Heart right ventricle (tissue), 16 donors: ENCODE measurements at regions not wholly inside any gene's neighbourhood (a gene's known extent, or its start where the extent isn't known, plus 50 kb on each side); places are given as distances from the start of the nearest gene placed in this dataset.

Experiments used
- ATAC-seq, 8 donors: fragments of 200-7000 bp; cut with Tn5 transposase; one replicate each; pipeline ENCODE4 v1.9.1; 2020; ENCODE audit warnings: mild to moderate bottlenecking in 8 of 8, moderate library complexity in 8 of 8, moderate number of reproducible peaks in 1 of 8
- DNase-seq, 2 donors: peaks; one replicate each; pipeline ENCODE4 v3.0.0-alpha.2; 2020
- H3K27ac ChIP-seq, 10 donors: fragments of 200-600 bp; sonication (generic) in 2 of 10; one replicate each; pipeline versions ENCODE4 v1.5.0 to v1.8.0; 2020 to 2022; ENCODE audit warnings: mild to moderate bottlenecking in 3 of 10
- H3K27me3 ChIP-seq, 7 donors: fragments of 200-600 bp; one replicate each; pipeline ENCODE4 v1.8.0; 2021 to 2022; ENCODE audit warnings: mild to moderate bottlenecking in 2 of 7
- H3K36me3 ChIP-seq, 9 donors: fragments of 200-600 bp; sonication (generic) in 1 of 9; one replicate each; pipeline versions ENCODE4 v1.5.0 to v1.8.0; 2020 to 2022; ENCODE audit warnings: mild to moderate bottlenecking in 2 of 9
- H3K4me1 ChIP-seq, 9 donors: fragments of 200-600 bp; sonication (generic) in 1 of 9; one replicate each; pipeline versions ENCODE4 v1.5.0 to v1.8.0; 2020 to 2022; ENCODE audit warnings: mild to moderate bottlenecking in 4 of 9
- H3K4me3 ChIP-seq, 10 donors: fragments of 200-600 bp; sonication (generic) in 2 of 10; one replicate each; pipeline versions ENCODE4 v1.5.0 to v1.8.0; 2020 to 2022; ENCODE audit warnings: mild to moderate bottlenecking in 7 of 10, moderate library complexity in 2 of 10
- H3K9me3 ChIP-seq, 11 donors: fragments of 200-600 bp in 10 of 11; sonication (generic) in 2 of 11; one replicate each; pipeline versions ENCODE4 v1.5.0 to v1.8.0; 2013 to 2022; ENCODE audit warnings: mild to moderate bottlenecking in 2 of 11, control low read depth in 1 of 11, moderate library complexity in 1 of 11
- CTCF ChIP-seq, 9 donors: fragments of 200-600 bp; sonication (generic) in 2 of 9; IDR thresholded peaks; one replicate each; pipeline versions ENCODE4 v1.5.0 to v1.8.0; 2021 to 2022; ENCODE audit warnings: antibody characterized with exemption in 9 of 9, mild to moderate bottlenecking in 5 of 9, moderate library complexity in 1 of 9
- WGBS, 2 donors: extraction: QIAGEN DNeasy Blood & Tissue Kit; methylation state at CpG; one replicate each; pipeline ENCODE4 v1.1.7; 2013; ENCODE audit warnings: inconsistent platforms in 1 of 2; 5-methylcytosine and 5-hydroxymethylcytosine counted together
- intact Hi-C, 10 donors: fragments of 100-400 bp; cut with DNase I; formaldehyde crosslinking; loops; one replicate each; pipeline versions ENCODE4 v1.11.1 to v1.14.2; 2022
- donor health status: Arrhythmogenic right ventricular cardiomyopathy.
- donor health status: ischemic (EF 13 %, LVEDD 7.1; RV severe dilation, severe dysfunction).
- donor health status: healthy with polysubstance abuse.
- donor health status: DM: no; HTN: yes; CAD: no.
- donor health status: DM: no; HTN: no; CAD: no.
- donor health status: ischemic (EF 25% LVEDD 6.9; RV normal size, moderate dysfunction).
- donor health status: ischemic (EF 25% LVEDD 5.7; RV mildly dilated, moderate dysfunction).
- donor health status: healthy.
- donor health status: DM: yes; HTN: yes; CAD: no.
- donor health status: Ischemic cardiomyopathy.
- donor health status: ischemic (EF 35%, LVEDD 5.7; RV mildly dilated, moderate dysfunction).
- donor health status: nonischemic (EF 11% LVEDD 7.7; RV severe dilation, severe dysfunction).
- donor health status: DM: yes; HTN: yes; CAD: no.
- donor health status: PGD.
- donor health status: ischemic (EF 29% LVEDD 5.4; RV normal size, mild dysfunction).
- donor health status: nonischemic (EF 23%, LVEDD 6.1; RV moderate dilation, normal function).

- H3K4me3 ChIP-seq: no peak overlapping the region
- peaks cover 0 to 4% (median 0%) of the 10 kb centered on the region in 11 donors for H3K9me3 ChIP-seq
- TF ChIP-seq CTCF (IDR thresholded peaks at IDR 0.05): no peak
- H3K27me3 ChIP-seq: no peaks in the 10 kb centered on the region
- H3K27ac ChIP-seq: no peak overlapping the region
- no peaks in the 10 kb centered on the region for H3K36me3 ChIP-seq
- ATAC-seq: no peak
- no peak for DNase-seq
- intact Hi-C loops: no loop called here
- H3K4me1 ChIP-seq: no peaks in the 10 kb centered on the region
- 47 to 61% methylated on average over 1 of the region's 1 CpG for WGBS, 2 donors
Observed at GRCh38 chr7:93750986-93751385, 139.6 kb downstream of the TFPI2 start.

DNA sequence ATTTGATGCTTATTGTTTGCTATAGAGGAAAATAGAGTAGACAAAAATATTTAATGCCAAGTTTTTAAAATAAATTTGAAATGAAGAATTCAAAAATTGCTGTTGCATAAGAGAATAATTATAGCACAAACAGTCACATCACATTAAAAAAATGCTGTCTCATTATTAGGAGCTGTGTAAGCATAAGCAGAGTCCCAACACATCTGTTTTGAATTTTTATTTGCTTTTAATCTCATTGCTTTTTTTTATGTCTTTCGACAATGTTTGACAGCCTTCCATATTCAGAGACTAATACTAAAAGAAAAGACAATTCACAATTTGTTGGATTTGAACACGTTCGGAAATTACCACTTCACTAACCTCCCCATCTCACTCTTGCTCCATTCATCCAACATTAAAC, 143.5 kb downstream of the TFPI2 start:
- no peak overlapping the region for H3K27ac ChIP-seq
- DNase-seq (no peak), ATAC-seq (no peak)
- TF ChIP-seq CTCF (IDR thresholded peaks at IDR 0.05): no peak
- intact Hi-C loops: no loop called here
- H3K36me3 ChIP-seq: no peaks in the 10 kb centered on the region
- H3K27me3 ChIP-seq: no peaks in the 10 kb centered on the region
- H3K9me3 ChIP-seq: peaks cover 0 to 4% (median 0%) of the 10 kb centered on the region in 11 donors
- H3K4me1 ChIP-seq: no peaks in the 10 kb centered on the region
- H3K4me3 ChIP-seq: no peak overlapping the region
- WGBS, 2 donors: 75 to 88% methylated on average over 3 of the region's 3 CpGs

DNA sequence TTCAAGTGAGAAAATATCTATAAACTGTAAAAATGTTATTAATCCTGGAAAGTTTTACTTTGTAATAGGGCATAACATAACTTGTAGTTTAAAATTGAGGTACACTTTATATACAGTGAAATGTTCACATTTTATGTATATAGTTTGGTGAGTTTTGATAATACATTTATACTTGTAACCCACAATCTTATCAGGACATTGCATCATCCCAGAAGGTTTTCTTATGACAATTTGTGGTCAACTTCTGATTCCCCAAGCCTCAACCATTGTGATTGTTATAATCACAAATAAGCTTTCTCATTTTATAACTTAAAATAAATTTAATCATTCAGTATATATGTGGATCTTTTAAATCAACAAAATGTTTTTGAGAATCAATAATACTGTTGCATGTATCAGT, 151.1 kb downstream of the TFPI2 start:
- no peak overlapping the region for H3K27ac ChIP-seq
- H3K27me3 ChIP-seq: no peaks in the 10 kb centered on the region
- intact Hi-C loops: no loop called here
- DNase-seq (no peak), ATAC-seq (no peak)
- TF ChIP-seq CTCF (IDR thresholded peaks at IDR 0.05): no peak
- H3K36me3 ChIP-seq: no peaks in the 10 kb centered on the region
- H3K9me3 ChIP-seq: no peaks in the 10 kb centered on the region
- H3K4me3 ChIP-seq: no peak overlapping the region
- H3K4me1 ChIP-seq: no peaks in the 10 kb centered on the region

DNA sequence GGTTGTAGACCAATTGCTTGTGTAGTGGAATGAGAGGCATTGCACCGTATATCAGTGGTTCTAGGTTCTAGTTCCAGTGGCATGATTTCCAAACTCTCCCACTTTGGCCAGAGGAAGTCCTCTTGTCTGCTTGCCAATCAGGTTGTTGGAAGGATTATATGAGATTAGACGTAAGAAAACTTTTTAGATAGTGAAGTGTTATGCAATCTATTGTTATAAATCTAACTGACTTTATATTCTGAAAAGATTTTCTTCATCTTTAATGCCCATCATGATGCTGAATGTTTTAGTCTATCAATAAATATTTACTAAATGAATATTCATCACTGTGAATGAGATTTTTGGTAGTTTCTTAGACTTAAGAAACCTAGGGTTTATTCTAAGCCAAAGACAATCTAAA, 152.6 kb downstream of the TFPI2 start:
- Histone ChIP-seq H3K27me3 (no peaks in the 10 kb centered on the region), H3K4me3 (no peak overlapping the region), H3K9me3 (no peaks in the 10 kb centered on the region), H3K27ac (no peak overlapping the region), H3K4me1 (no peaks in the 10 kb centered on the region), H3K36me3 (no peaks in the 10 kb centered on the region)
- no peak for DNase-seq
- ATAC-seq: no peak
- no peak for TF ChIP-seq CTCF (IDR thresholded peaks at IDR 0.05)
- intact Hi-C loops: no loop called here
- 56 to 63% methylated on average over 2 of the region's 2 CpGs for WGBS, 2 donors
